MM.1S (cell line): ENCODE measurements at regions not wholly inside any gene's neighbourhood (a gene's known extent, or its start where the extent isn't known, plus 50 kb on each side); places are given as distances from the start of the nearest gene placed in this dataset.

Experiments used
- EZH2 ChIP-seq: fragments of 300-600 bp; sonication (generic); optimal IDR thresholded peaks from 2 replicates; pipeline ENCODE3; 2017; ENCODE audit warnings: low read depth, mild to moderate bottlenecking, antibody characterized with exemption, low read length, mixed read lengths
- EZH2phosphoT487 ChIP-seq: fragments of 300-600 bp; sonication (generic); IDR thresholded peaks from 2 replicates; pipeline ENCODE4 v1.6.1; 2018; ENCODE audit warnings: antibody characterized with exemption, low read length
- TF ChIP-seq, protein P1 (sequence below): fragments of 300-600 bp; sonication (generic); IDR thresholded peaks from 2 replicates; pipeline ENCODE4 v1.5.1; 2016; ENCODE audit warnings: antibody characterized with exemption, low read length, mixed read lengths

DNA sequence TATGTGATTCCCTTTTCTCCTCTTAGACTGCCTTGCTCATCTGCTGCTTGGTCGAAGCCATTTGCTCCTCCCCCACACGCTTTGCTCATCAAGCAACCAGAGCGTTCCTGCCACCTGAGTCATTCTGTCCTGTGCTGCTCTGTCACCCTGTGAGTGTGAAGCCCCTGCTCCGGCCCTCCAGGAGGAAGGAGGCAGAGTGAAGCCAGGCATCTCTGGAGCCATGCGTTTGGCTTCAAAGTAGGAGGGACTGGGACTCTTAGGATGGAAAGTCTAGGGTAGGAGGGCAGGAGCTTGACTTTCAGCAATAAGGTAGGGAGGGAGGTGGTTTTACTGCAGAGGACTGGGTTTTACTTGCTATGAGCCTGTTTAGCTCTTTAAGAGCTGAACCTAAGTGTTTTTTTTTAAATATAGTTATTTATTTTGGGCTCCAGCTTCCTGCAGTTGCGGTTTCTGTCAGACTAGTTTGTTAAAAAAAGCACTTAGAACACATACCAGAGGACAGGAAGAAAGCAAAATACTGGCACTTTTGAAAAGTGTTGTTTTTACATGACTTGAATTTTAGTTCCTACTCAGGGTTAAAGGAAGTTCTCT is 63.6 kb downstream of the SPINK2 start:
- TF ChIP-seq, protein P1, sequence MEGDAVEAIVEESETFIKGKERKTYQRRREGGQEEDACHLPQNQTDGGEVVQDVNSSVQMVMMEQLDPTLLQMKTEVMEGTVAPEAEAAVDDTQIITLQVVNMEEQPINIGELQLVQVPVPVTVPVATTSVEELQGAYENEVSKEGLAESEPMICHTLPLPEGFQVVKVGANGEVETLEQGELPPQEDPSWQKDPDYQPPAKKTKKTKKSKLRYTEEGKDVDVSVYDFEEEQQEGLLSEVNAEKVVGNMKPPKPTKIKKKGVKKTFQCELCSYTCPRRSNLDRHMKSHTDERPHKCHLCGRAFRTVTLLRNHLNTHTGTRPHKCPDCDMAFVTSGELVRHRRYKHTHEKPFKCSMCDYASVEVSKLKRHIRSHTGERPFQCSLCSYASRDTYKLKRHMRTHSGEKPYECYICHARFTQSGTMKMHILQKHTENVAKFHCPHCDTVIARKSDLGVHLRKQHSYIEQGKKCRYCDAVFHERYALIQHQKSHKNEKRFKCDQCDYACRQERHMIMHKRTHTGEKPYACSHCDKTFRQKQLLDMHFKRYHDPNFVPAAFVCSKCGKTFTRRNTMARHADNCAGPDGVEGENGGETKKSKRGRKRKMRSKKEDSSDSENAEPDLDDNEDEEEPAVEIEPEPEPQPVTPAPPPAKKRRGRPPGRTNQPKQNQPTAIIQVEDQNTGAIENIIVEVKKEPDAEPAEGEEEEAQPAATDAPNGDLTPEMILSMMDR = no peak
- TF ChIP-seq EZH2 (no peak), EZH2phosphoT487 (no peak)
